ENCODE measurements at regions not wholly inside any gene's neighbourhood (a gene's known extent, or its start where the extent isn't known, plus 50 kb on each side); places are given as distances from the start of the nearest gene placed in this dataset.

DNA sequence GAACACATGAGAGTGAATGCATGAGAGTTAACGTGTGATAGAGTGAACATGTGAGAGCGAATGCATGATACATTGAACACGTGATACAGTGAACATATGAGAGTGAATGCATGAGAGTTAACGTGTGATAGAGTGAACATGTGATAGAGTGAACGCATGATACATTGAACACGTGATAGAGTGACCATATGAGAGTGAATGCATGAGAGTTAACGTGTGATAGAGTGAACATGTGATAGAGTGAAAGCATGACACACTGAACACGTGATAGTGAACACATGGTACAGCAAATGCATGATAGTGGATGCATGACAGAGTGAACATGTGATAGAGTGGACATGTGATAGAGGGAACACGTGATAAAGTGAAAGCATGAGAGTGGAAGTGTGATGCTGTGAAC lies 517.9 kb downstream of the EIPR1 start:
- H3K4me3 ChIP-seq (ENCODE audit: low read depth, low read length): no peak overlapping the region

- no peak overlapping the region for H3K4me3 ChIP-seq (ENCODE audit: low read depth, low read length)
Measured at GRCh38 chr2:2859164-2859563, 518.5 kb downstream of the EIPR1 start.

- H3K4me3 ChIP-seq (ENCODE audit: low read depth, low read length): no peak overlapping the region
Measured at GRCh38 chr2:2856723-2857415, 520.7 kb downstream of the EIPR1 start.

- H3K4me3 ChIP-seq (ENCODE audit: low read depth, low read length): no peak overlapping the region
Measured at GRCh38 chr2:2855297-2855696, 522.3 kb downstream of the EIPR1 start.

GRCh38 chr2:2853346-2853745 lies 522.3 kb upstream of the MYT1L start:
- H3K4me3 ChIP-seq (ENCODE audit: low read depth, low read length): no peak overlapping the region

- no peak overlapping the region for H3K4me3 ChIP-seq (ENCODE audit: low read depth, low read length)
Measured at GRCh38 chr2:2851806-2852777, 521.0 kb upstream of the MYT1L start.

DNA sequence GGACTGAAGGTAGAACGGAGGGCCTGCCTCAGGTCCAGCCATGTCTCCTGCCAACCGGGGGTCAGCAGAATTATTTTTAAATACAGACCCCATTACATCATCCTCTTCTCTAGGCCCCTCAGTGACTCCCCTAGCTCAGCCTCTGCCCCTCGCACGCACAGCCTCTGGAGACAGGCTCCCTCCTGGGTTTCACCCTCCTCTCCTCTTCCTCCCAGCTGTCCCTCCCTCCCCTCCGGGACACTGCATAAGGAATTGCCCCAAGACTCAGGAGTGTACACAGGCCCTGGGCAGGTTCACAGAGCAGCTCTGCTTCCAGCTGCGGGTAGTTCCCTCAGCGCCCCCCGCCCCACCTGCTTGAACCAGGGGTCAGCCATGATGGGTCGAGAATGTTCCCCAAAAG lies 520.2 kb upstream of the MYT1L start:
- H3K4me3 ChIP-seq (ENCODE audit: low read depth, low read length): no peak overlapping the region

- no peak overlapping the region for H3K4me3 ChIP-seq (ENCODE audit: low read depth, low read length)
Measured at GRCh38 chr2:2850859-2851258, 519.8 kb upstream of the MYT1L start.

DNA sequence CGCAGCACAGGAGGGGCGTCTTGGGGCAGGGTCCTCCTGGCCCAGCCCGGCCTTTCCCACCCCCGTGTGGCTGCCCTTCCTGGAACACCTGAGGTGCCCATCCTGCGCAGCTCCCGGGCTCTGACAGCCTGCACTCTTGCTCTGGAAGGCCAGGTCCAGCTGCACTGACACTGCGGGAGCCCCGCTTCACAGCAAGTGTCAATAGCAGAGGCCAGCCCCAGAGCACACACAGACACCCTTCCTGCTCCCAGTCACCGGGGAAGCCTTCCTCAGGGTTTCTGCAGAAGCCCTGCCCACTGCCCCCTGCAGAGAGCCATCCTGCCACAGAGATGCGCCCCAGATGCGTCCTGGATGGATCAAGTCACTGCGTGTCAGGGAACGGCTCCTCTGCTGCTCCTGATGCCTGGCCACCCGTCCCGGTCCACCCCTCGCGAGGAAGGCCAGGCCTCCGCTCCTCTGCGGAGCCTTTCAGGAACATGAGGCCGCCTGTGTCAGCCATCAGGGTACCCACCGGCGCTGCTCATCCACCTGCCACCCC lies 519.2 kb upstream of the MYT1L start:
- H3K4me3 ChIP-seq (ENCODE audit: low read depth, low read length): no peak overlapping the region

DNA sequence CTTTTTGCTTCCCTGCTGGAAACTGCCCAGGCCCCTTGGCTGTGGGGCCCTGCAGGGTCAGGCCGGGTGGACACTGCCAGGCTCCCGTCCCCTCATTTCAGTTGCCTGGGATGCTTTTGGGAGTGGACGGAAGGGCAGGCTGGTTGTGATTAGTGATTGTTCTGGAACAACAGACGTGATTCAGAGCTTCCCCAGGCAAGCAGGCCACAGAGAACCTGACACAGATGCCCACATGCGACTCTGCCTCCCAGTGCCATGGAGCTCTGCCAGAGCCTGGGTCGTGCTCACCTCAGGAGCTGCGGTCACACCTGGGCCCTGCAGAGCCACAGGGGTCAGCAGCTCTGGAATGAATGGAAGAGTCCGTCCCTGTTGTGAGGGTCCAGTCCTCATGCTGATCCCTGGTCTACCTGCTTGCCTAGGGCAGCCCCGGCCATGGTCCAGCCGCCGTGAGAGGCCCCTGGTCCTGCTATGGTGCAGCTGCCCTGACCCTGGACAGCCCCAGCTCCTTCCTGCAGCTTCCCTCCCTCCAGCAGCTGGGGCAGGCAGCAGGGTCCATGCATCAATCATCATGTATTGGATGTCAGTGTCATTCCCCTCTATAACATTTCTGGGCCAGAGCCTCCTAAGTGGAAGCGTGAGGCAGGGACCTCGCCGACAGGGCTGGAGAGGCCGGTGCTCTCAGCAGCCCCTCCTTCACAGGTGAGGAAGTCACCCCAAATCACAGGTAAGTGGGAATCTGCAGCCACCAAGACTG lies 518.6 kb upstream of the MYT1L start:
- no peak overlapping the region for H3K4me3 ChIP-seq (ENCODE audit: low read depth, low read length)

DNA sequence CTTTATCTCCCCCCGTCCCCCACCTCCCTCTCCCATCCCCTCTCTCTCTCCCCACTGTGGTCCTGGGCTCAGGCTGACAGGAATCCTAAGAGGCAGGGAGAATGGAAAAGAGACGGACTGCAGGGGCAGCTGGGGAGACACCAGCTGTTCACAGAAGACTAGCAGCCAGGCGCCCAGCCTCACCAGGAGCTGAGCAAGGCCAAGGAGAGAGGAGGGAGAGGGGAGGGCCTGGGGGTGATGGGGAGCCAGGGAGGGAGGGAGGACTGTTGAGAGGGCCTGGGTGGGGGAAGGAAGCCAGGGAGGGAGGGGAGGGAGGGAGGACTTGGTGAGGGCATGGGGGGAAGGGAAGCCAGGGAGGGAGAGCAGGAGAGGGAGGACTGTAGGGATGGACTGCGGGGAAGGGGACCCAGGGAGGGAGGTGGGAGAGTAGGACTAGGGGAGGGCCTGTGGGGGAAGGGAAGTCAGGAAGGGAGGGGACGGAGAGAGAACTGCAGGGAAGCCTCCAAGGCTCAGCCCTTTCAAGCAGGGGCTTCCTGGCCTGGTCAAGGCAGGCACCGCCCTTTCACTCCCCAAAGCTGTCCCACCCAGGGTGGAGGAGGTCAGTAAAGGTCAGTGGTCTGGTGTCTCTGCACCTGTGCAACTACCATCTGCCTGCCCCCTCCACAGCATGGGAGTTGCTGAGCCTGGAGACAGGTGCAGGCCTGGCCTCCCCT lies 517.7 kb upstream of the MYT1L start:
- no peak overlapping the region for H3K4me3 ChIP-seq (ENCODE audit: low read depth, low read length)

- H3K4me3 ChIP-seq (ENCODE audit: low read depth, low read length): no peak overlapping the region
Measured at GRCh38 chr2:2848198-2848597, 517.1 kb upstream of the MYT1L start.

DNA sequence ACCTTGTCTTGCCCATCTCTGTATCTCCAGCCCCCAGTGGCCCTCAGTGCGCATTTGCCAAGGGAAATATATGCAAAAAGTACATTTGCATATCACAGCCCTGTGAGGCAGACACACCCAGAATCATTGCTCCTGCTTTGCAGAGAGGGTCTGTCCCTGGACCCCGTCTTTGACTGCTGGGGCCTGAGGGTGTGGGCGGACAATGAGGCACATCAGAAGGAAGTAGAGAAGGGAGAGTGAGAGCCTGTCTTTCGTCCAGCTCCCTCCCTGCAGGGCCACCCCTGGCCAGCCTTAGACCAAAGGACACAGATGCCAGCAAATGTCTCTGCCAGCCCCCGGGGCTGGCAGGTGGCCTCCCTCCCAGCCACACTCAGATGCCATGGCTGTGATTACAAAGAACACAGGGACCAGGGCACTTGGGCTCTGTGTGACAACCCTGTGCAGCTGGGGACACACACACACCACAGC lies 516.2 kb upstream of the MYT1L start:
- no peak overlapping the region for H3K4me3 ChIP-seq (ENCODE audit: low read depth, low read length)

- no peak overlapping the region for H3K4me3 ChIP-seq (ENCODE audit: low read depth, low read length)
Measured at GRCh38 chr2:2846332-2847208, 515.5 kb upstream of the MYT1L start.

- H3K4me3 ChIP-seq (ENCODE audit: low read depth, low read length): no peak overlapping the region
Measured at GRCh38 chr2:2845806-2846315, 514.8 kb upstream of the MYT1L start.

GRCh38 chr2:2845267-2845666 lies 514.2 kb upstream of the MYT1L start:
- no peak overlapping the region for H3K4me3 ChIP-seq (ENCODE audit: low read depth, low read length)

- no peak overlapping the region for H3K4me3 ChIP-seq (ENCODE audit: low read depth, low read length)
Measured at GRCh38 chr2:2843969-2844548, 513.0 kb upstream of the MYT1L start.

- H3K4me3 ChIP-seq (ENCODE audit: low read depth, low read length): no peak overlapping the region
Measured at GRCh38 chr2:2842466-2842865, 511.4 kb upstream of the MYT1L start.

All from iPS-11a (cell line).